ENCODE measurements at regions not wholly inside any gene's neighbourhood (a gene's known extent, or its start where the extent isn't known, plus 50 kb on each side); places are given as distances from the start of the nearest gene placed in this dataset.

- TF ChIP-seq CTCF (IDR thresholded peaks at IDR 0.05) (no peak), POLR2A (IDR thresholded peaks at IDR 0.05) (no peak)
Observed at GRCh38 chr4:156132196-156132595, 178.5 kb upstream of the CTSO start.
